IPS DF 4.7 (cell line): ENCODE measurements at regions not wholly inside any gene's neighbourhood (a gene's known extent, or its start where the extent isn't known, plus 50 kb on each side); places are given as distances from the start of the nearest gene placed in this dataset.

Experiments used
- DNase-seq: peaks from one replicate; pipeline ENCODE4 v3.0.0-alpha.2; 2013; ENCODE audit warnings: low spot score; ENCODE audit errors: extremely low read depth

DNA sequence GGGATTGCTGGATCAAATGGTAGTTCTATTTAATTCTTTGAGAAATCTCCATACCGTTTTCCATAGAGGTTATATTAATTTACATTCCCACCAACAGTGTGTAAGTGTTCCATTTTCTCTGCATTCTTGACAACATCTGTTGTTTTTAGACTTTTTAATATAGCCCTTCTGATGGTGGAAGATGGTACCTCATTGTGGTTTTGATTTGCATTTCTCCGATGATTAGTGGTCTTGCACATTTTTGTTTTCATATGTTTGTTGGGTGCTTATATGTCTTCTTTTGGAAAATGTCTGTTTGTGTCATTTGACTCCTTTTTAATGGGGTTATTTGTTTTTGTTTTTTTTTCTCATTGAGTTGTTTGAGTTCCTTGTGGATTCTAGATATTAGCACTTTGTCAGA, 75.3 kb upstream of the PUDP start:
- no peak for DNase-seq

- no peak for DNase-seq
Measured at GRCh38 chrX:7220121-7220520, 72.2 kb upstream of the PUDP start.

- no peak for DNase-seq
Measured at GRCh38 chrX:7219153-7219705, 71.3 kb upstream of the PUDP start.

DNA sequence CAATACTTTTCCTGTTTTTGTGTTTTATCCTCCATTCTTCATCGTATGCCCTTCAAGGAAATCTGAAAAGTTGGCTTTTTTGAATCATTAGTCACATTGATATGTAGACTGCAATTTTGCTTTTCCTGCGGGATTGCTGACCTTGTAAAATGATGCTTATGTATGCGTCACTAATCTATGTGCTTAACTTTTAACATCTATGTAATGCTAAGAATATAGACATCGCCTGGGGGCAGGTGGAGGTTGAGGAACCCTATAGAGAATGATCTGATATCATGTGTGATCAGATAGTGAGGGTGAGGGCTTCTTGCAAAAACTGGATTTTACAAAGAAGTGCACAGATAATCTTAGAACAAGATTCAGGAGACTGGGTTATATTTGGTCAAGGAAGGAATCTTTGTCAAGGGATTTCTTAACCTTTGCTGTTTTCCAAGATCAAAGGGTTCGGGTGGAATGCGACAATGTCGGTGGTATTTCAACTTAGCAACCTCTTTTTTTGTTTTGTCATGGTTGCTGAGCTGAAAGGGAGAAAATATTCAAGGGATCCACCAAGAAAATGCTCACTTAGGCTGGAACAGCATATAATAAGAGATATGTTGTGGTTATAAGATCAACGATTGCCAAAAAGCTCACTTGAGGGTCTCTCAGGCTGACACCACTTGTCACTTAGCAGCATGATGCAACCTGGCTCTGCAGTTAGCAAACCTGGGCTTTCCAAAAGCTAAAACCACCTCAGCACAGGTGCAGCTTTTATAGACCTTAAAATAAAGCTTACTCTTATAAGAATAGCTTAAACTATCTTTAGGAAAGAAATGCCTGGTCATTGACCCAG, 70.6 kb upstream of the PUDP start:
- DNase-seq, result no peak

- DNase-seq, result no peak
Measured at GRCh38 chrX:7216981-7217587, 69.1 kb upstream of the PUDP start.

- no peak for DNase-seq
Measured at GRCh38 chrX:7215842-7216241, 67.9 kb upstream of the PUDP start.

DNA sequence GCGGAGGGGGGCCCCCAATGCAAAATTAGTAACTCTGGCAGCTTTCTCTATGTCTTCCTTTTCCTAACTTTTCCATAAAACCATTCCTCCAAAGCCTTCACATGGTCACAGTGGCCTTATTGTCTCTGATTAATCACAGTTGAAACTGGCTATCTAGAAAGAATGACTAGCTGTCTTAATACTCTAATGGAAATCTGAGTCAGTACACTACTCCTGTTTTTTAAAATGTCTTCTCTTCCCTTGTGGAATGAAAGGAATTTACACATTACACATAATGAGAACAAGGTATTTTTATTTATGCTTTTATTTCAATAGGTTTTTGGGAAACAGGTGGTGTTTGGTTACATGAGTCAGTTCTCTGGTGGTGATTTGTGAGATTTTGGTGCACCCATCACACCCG, 66.3 kb upstream of the PUDP start:
- DNase-seq, result no peak

DNA sequence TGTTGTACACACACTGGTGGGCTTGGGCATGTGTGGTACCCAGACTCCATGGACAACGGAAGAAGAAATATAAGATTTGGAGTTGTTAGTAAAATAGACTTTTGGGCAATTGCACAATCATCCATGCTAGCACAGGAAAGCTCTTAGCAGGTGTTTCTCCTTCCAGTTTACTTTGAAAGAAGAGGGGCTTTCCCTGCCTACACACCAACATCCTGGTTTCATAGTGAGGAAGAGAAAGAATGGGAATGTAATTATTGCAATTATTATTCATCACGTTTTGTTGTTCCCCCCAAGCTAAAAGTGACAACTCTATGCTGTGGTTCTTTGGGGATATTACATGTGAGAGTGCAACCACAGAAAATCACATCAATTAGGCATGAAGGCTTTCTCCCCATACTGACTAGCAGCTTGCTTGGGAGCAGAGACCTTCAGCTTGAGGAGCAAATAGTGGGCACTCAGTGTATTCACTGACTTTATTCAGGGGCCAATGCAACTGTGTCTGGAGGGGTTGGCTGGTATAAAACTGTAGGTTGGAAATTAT, 57.2 kb upstream of the PUDP start:
- DNase-seq, result no peak

GRCh38 chrX:7204619-7205018, 56.7 kb upstream of the PUDP start:
- DNase-seq, result no peak

GRCh38 chrX:7202206-7202605, 54.3 kb upstream of the PUDP start:
- DNase-seq, result no peak

- no peak for DNase-seq
Measured at GRCh38 chrX:7201496-7201895, 53.5 kb upstream of the PUDP start.

DNA sequence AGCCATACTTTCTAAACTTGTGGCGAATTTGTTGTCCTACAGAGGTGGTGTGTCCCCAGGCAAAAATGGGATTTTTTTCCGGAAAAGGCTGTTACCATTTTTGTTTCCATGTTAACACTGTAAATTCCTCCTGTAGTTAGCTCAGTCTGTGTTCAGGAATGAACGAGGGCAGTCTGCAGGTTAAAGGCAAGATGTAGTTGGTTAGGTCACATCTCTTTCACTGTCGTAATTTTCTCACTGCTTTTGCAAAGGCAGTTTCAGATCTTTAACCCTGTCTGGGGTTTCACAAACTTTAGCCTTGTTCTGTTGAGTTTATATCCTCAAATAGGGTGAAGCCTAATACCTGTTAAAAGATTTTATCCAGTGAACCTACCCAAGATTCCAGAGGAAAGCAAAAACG, 50.5 kb upstream of the PUDP start:
- DNase-seq, result no peak
